Endothelial cell of umbilical vein (primary cell): ENCODE measurements at regions not wholly inside any gene's neighbourhood (a gene's known extent, or its start where the extent isn't known, plus 50 kb on each side); places are given as distances from the start of the nearest gene placed in this dataset.

ENCODE experiments used
- BruUV-seq: library from RNA; stranded (reverse); fragments of 400-500 nt; replicated peaks from 2 replicates; lab custom pipeline; 2021; lab: Mats Ljungman, UMichigan
- CTCF ChIA-PET: fragments of 300-600, 350-600 bp; sonication (Branson Sonifier 250); formaldehyde crosslinking; loops from one replicate; lab custom pipeline; 2021; ENCODE audit warnings: antibody characterized with exemption, inconsistent platforms; lab: Charles Lee
- POLR2A ChIA-PET: fragments of 300-600, 350-600 bp; sonication (Branson Sonifier 250); formaldehyde crosslinking; loops from one replicate; lab custom pipeline; 2021; ENCODE audit warnings: antibody characterized with exemption, inconsistent platforms; lab: Charles Lee
- DNase-seq: peaks from one replicate; pipeline ENCODE4 v3.0.0-alpha.2; 2011; ENCODE audit warnings: low read depth, low spot score
- FAIRE-seq: peaks from 2 replicates; lab custom pipeline; 2011; peaks lifted over from hg19 to GRCh38; lab: Jason Lieb, UNC
- H2AFZ ChIP-seq: 2 replicates; pipeline ENCODE4 v1.6.0; 2012; ENCODE audit warnings: low read depth, low read length, control low read depth, inconsistent platforms
- H3K27ac ChIP-seq: 2 replicates; pipeline ENCODE4 v1.5.1; 2011; ENCODE audit warnings: low read depth, mild to moderate bottlenecking, control low read depth, low read length, moderate library complexity; ENCODE audit not compliant: insufficient read depth
- H3K27me3 ChIP-seq, 2 experiments: 2 replicates each; pipeline versions ENCODE4 v1.6.0 to v1.6.1; 2011; ENCODE audit warnings: low read length in 2 of 2, mixed read lengths in 1 of 2; ENCODE audit not compliant: control insufficient read depth in 2 of 2, insufficient read depth in 2 of 2
- H3K36me3 ChIP-seq, 2 experiments: 2 replicates in 1 of 2; 3 replicates in 1 of 2; pipeline ENCODE4 v1.5.1; 2011; ENCODE audit warnings: low read length in 2 of 2, mild to moderate bottlenecking in 1 of 2, moderate library complexity in 1 of 2; ENCODE audit not compliant: control insufficient read depth in 2 of 2, insufficient read depth in 2 of 2; ENCODE audit errors: extremely low read depth in 1 of 2
- H3K4me1 ChIP-seq: 3 replicates; pipeline ENCODE4 v1.5.1; 2011; ENCODE audit warnings: mild to moderate bottlenecking, low read length; ENCODE audit not compliant: control insufficient read depth, insufficient read depth; ENCODE audit errors: extremely low read depth
- H3K4me2 ChIP-seq: 2 replicates; pipeline ENCODE4 v1.6.1; 2011; ENCODE audit warnings: low read length, control low read depth, mixed read lengths; ENCODE audit not compliant: insufficient read depth
- H3K4me3 ChIP-seq, 3 experiments: fragments of 200-600 bp in 1 of 3; sonication (generic), shearing (Covaris generic) in 1 of 3; replicated peaks in 1 of 3; 2 replicates each; pipeline ENCODE4 v1.5.1; 2011 to 2016; ENCODE audit warnings: control low read depth in 3 of 3, low read length in 3 of 3, mild to moderate bottlenecking in 2 of 3, inconsistent platforms in 1 of 3, low read depth in 1 of 3, moderate library complexity in 1 of 3; ENCODE audit not compliant: insufficient read depth in 1 of 3
- H3K79me2 ChIP-seq: 2 replicates; pipeline ENCODE4 v1.6.0; 2012; ENCODE audit warnings: low read length, inconsistent platforms; ENCODE audit not compliant: control insufficient read depth, insufficient read depth
- H3K9ac ChIP-seq: replicated peaks from 2 replicates; pipeline ENCODE3; 2011; ENCODE audit warnings: low read length, control low read depth; ENCODE audit not compliant: insufficient read depth; ENCODE audit errors: extremely low read depth
- H3K9me1 ChIP-seq: replicated peaks from 3 replicates; pipeline ENCODE4 v1.6.0; 2011; ENCODE audit warnings: mild to moderate bottlenecking, low read length; ENCODE audit not compliant: control insufficient read depth, insufficient read depth; ENCODE audit errors: extremely low read depth
- H3K9me3 ChIP-seq: replicated peaks from 2 replicates; pipeline ENCODE4 v1.5.1; 2012; ENCODE audit warnings: low read length, inconsistent platforms; ENCODE audit not compliant: control insufficient read depth, insufficient read depth
- H4K20me1 ChIP-seq: replicated peaks from 2 replicates; pipeline ENCODE3; 2011; ENCODE audit warnings: mild to moderate bottlenecking, low read length; ENCODE audit not compliant: control insufficient read depth, insufficient read depth; ENCODE audit errors: extremely low read depth
- EZH2 ChIP-seq: IDR thresholded peaks from 2 replicates; pipeline ENCODE4 v1.6.1; 2012; ENCODE audit warnings: borderline replicate concordance, low read depth, mild to moderate bottlenecking, moderate library complexity, low read length, inconsistent platforms; ENCODE audit not compliant: severe bottlenecking
- FOS ChIP-seq: IDR thresholded peaks from 2 replicates; pipeline ENCODE4 v1.6.1; 2011; ENCODE audit warnings: mild to moderate bottlenecking, low read length, moderate library complexity, borderline replicate concordance; ENCODE audit not compliant: insufficient read depth
- GATA2 ChIP-seq: IDR thresholded peaks from 2 replicates; pipeline ENCODE4 v1.7.0; 2011; ENCODE audit warnings: low read depth, mild to moderate bottlenecking, moderate library complexity, mixed read lengths, low read length; ENCODE audit not compliant: insufficient read length, insufficient read depth
- JUN ChIP-seq: IDR thresholded peaks from 2 replicates; pipeline ENCODE4 v1.6.1; 2011; ENCODE audit warnings: borderline replicate concordance, low read depth; ENCODE audit not compliant: insufficient read length, insufficient read depth
- MAX ChIP-seq: IDR thresholded peaks from 2 replicates; pipeline ENCODE4 v1.6.1; 2011; ENCODE audit not compliant: insufficient read depth, insufficient read length
- MYC ChIP-seq: IDR thresholded peaks from one replicate; pipeline ENCODE4 v1.6.1; 2011; ENCODE audit warnings: mild to moderate bottlenecking, low read depth, low read length
- POLR2A ChIP-seq: IDR thresholded peaks from 2 replicates; pipeline ENCODE4 v1.6.1; 2012; ENCODE audit warnings: low read depth, mild to moderate bottlenecking, control low read depth, low read length
- POLR2AphosphoS5 ChIP-seq: IDR thresholded peaks from 2 replicates; pipeline ENCODE4 v1.6.1; 2012; ENCODE audit warnings: low read depth, mild to moderate bottlenecking, control low read depth, low read length, moderate library complexity; ENCODE audit not compliant: insufficient read depth
- dilution Hi-C: fragments of 300-500 bp; cut with MboI; formaldehyde crosslinking; loops from one replicate; pipeline ENCODE4 v1.15.0; 2019; ENCODE audit warnings: low sequenced_read_pairs; ENCODE audit not compliant: extremely low pct_ligation_motif_present
- intact Hi-C: fragments of 100-400 bp; cut with micrococcal nuclease; formaldehyde crosslinking; loops from one replicate; pipeline ENCODE4 v1.10.0; 2022
- TF ChIP-seq, protein P1 (sequence below), 2 donors: IDR thresholded peaks; 1 replicate in 1 of 2; 2 replicates in 1 of 2; pipeline ENCODE4 v1.5.1; 2011; ENCODE audit warnings: low read length in 2 of 2, mild to moderate bottlenecking in 2 of 2, moderate library complexity in 2 of 2, control low read depth in 1 of 2, inconsistent platforms in 1 of 2, low read depth in 1 of 2; ENCODE audit not compliant: insufficient read depth in 1 of 2; ENCODE audit errors: extremely low read depth in 1 of 2

DNA sequence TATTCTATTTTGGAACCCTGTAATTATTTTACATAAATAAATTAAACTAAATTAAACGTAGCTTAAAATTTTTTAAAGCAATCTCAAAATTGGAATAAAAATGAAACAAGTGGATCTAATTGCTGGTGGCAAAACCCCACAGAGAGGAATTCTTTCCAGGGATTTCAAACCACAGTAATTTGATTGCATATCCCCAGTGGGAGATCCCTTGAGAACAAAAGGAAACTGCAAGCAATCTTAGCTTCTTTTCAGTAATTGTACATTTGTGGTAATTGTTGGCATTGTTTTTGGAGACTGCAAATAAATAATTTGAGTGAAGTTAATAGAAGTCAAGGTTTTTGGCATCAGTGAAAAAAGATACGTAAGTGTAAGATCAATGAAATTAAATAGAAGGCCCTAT is 58.7 kb upstream of the MYCN start:
- BruUV-seq, result no TSS peak
- Histone ChIP-seq H2AFZ (no peak overlapping the region), H3K9me1 (no peaks in the 10 kb centered on the region), H3K27ac (no peak overlapping the region), H3K4me1 (no peaks in the 10 kb centered on the region), H3K9me3 (no peaks in the 10 kb centered on the region), H3K4me2 (no peak overlapping the region), H3K27me3 (no peaks in the 10 kb centered on the region), H3K36me3 (no peaks in the 10 kb centered on the region), H4K20me1 (no peaks in the 10 kb centered on the region), H3K9ac (no peak overlapping the region), H3K79me2 (no peaks in the 10 kb centered on the region), H3K4me3 (no peak overlapping the region)
- CTCF ChIA-PET, result no interaction called here
- FAIRE-seq (no peak), DNase-seq (no peak)
- no peak for TF ChIP-seq MYC
- no peak for TF ChIP-seq EZH2
- TF ChIP-seq, protein P1, sequence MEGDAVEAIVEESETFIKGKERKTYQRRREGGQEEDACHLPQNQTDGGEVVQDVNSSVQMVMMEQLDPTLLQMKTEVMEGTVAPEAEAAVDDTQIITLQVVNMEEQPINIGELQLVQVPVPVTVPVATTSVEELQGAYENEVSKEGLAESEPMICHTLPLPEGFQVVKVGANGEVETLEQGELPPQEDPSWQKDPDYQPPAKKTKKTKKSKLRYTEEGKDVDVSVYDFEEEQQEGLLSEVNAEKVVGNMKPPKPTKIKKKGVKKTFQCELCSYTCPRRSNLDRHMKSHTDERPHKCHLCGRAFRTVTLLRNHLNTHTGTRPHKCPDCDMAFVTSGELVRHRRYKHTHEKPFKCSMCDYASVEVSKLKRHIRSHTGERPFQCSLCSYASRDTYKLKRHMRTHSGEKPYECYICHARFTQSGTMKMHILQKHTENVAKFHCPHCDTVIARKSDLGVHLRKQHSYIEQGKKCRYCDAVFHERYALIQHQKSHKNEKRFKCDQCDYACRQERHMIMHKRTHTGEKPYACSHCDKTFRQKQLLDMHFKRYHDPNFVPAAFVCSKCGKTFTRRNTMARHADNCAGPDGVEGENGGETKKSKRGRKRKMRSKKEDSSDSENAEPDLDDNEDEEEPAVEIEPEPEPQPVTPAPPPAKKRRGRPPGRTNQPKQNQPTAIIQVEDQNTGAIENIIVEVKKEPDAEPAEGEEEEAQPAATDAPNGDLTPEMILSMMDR (IDR thresholded peaks at IDR 0.05; ENCODE audit: extremely low read depth in 1 of 2, insufficient read depth in 1 of 2, low read depth in 1 of 2, low read length in 2 of 2), result no peak
- TF ChIP-seq GATA2, result no peak
- TF ChIP-seq MAX, result no peak
- TF ChIP-seq JUN, result no peak
- no peak for TF ChIP-seq FOS
- TF ChIP-seq POLR2AphosphoS5, result no peak
- TF ChIP-seq POLR2A, result no peak
- POLR2A ChIA-PET, result no interaction called here
- dilution Hi-C loops, result no loop called here
- intact Hi-C loops, result no loop called here
